DMS53 treated with DMSO at 0.1 percent for 48 hours (cell line): ENCODE measurements at regions not wholly inside any gene's neighbourhood (a gene's known extent, or its start where the extent isn't known, plus 50 kb on each side); places are given as distances from the start of the nearest gene placed in this dataset.
A peak's percentile ranks its signal among the peaks of the same experiment; 100 is the strongest.

Experiments
- DNase-seq: peaks from one replicate; lab custom pipeline; 2025; ENCODE audit not compliant: unreplicated experiment; lab: John Stamatoyannopoulos, UW

GRCh38 chrX:79645749-79646148 is 278.6 kb upstream of the ITM2A start:
- no peak for DNase-seq

GRCh38 chrX:79631526-79631925 is 264.4 kb upstream of the ITM2A start:
- no peak for DNase-seq

GRCh38 chrX:79630033-79631009 is 263.2 kb upstream of the ITM2A start:
- no peak for DNase-seq

GRCh38 chrX:79623098-79623762 is 256.1 kb upstream of the ITM2A start:
- DNase-seq, result no peak

GRCh38 chrX:79618280-79618679 is 251.1 kb upstream of the ITM2A start:
- DNase-seq, result no peak

GRCh38 chrX:79604364-79604763 is 237.2 kb upstream of the ITM2A start:
- no peak for DNase-seq

GRCh38 chrX:79601341-79602131 is 234.4 kb upstream of the ITM2A start:
- DNase-seq, result no peak

- no peak for DNase-seq
These were observed 225.1 kb upstream of the ITM2A start for GRCh38 chrX:79592259-79592658.

- DNase-seq, result no peak
These were observed 221.1 kb upstream of the ITM2A start for GRCh38 chrX:79588233-79588632.

GRCh38 chrX:79573760-79574159 is 206.6 kb upstream of the ITM2A start:
- DNase-seq, result no peak

GRCh38 chrX:79572566-79572965 is 205.4 kb upstream of the ITM2A start:
- DNase-seq, result no peak

GRCh38 chrX:79570524-79571240 is 203.5 kb upstream of the ITM2A start:
- DNase-seq, result no peak

- DNase-seq, result no peak
These were observed 201.2 kb upstream of the ITM2A start for GRCh38 chrX:79568309-79568708.

- DNase-seq, result no peak
These were observed 197.2 kb upstream of the ITM2A start for GRCh38 chrX:79564362-79564761.

- DNase-seq, result no peak
These were observed 192.2 kb upstream of the ITM2A start for GRCh38 chrX:79559290-79559689.

GRCh38 chrX:79557212-79557611 is 190.1 kb upstream of the ITM2A start:
- DNase-seq, result no peak

GRCh38 chrX:79556800-79557199 is 189.7 kb upstream of the ITM2A start:
- DNase-seq, result no peak

- no peak for DNase-seq
These were observed 163.4 kb upstream of the ITM2A start for GRCh38 chrX:79530310-79531108.

- peak; percentile 12 for DNase-seq
These were observed 157.5 kb upstream of the ITM2A start for GRCh38 chrX:79524642-79525041.

GRCh38 chrX:79515529-79515928 is 148.4 kb upstream of the ITM2A start:
- DNase-seq, result no peak
